SK-N-SH treated with all-trans-retinoic acid at 6 μM for 48 hours (cell line): ENCODE measurements at regions not wholly inside any gene's neighbourhood (a gene's known extent, or its start where the extent isn't known, plus 50 kb on each side); places are given as distances from the start of the nearest gene placed in this dataset.

Source experiments
- ATAC-seq: fragments of 200-7000 bp; cut with Tn5 transposase; 3 replicates; pipeline ENCODE4 v1.9.1; 2020; ENCODE audit warnings: mild to moderate bottlenecking, moderate library complexity
- ARNTL ChIP-seq: fragments of 450-650 bp; formaldehyde crosslinking; IDR thresholded peaks from 2 replicates; pipeline ENCODE4 v1.5.0; 2020; ENCODE audit warnings: low read depth, mild to moderate bottlenecking, moderate library complexity, borderline replicate concordance
- CSDC2 ChIP-seq: fragments of 250-450 bp; sonication (Bioruptor Pico); IDR thresholded peaks from 2 replicates; pipeline ENCODE4 v1.5.0; 2020; ENCODE audit warnings: mild to moderate bottlenecking, moderate library complexity
- ESRRG ChIP-seq: fragments of 250-450 bp; sonication (Bioruptor Pico); IDR thresholded peaks from 2 replicates; pipeline ENCODE4 v1.6.1; 2021; ENCODE audit warnings: mild to moderate bottlenecking
- GLIS3 ChIP-seq: fragments of 250-450 bp; sonication (Bioruptor Pico); IDR thresholded peaks from 2 replicates; pipeline ENCODE4 v1.5.0; 2020; ENCODE audit warnings: mild to moderate bottlenecking, moderate library complexity
- ISL1 ChIP-seq: fragments of 250-450 bp; sonication (Bioruptor Pico); IDR thresholded peaks from 2 replicates; pipeline ENCODE4 v2.1.2; 2022; ENCODE audit warnings: mild to moderate bottlenecking, moderate library complexity
- OSR1 ChIP-seq: fragments of 250-450 bp; sonication (Bioruptor Pico); IDR thresholded peaks from 2 replicates; pipeline ENCODE4 v1.8.0; 2022; ENCODE audit warnings: moderate library complexity, mild to moderate bottlenecking, inconsistent platforms
- PPARA ChIP-seq: fragments of 250-450 bp; sonication (Bioruptor Pico); IDR thresholded peaks from 2 replicates; pipeline ENCODE4 v1.5.0; 2020; ENCODE audit warnings: mild to moderate bottlenecking, borderline replicate concordance
- RARB ChIP-seq: fragments of 250-450 bp; sonication (Bioruptor Pico); IDR thresholded peaks from 2 replicates; pipeline ENCODE4 v1.8.0; 2021; ENCODE audit warnings: mild to moderate bottlenecking, moderate library complexity
- SNAI2 ChIP-seq: fragments of 250-450 bp; sonication (Bioruptor Pico); IDR thresholded peaks from 2 replicates; pipeline ENCODE4 v1.5.0; 2020; ENCODE audit warnings: mild to moderate bottlenecking, moderate library complexity
- TCF4 ChIP-seq: fragments of 250-450 bp; sonication (Bioruptor Pico); IDR thresholded peaks from 2 replicates; pipeline ENCODE4 v1.8.0; 2021; ENCODE audit warnings: mild to moderate bottlenecking, moderate library complexity, borderline replicate concordance
- TOX ChIP-seq: fragments of 250-450 bp; sonication (Bioruptor Pico); IDR thresholded peaks from 2 replicates; pipeline ENCODE4 v1.8.0; 2021; ENCODE audit warnings: mild to moderate bottlenecking, moderate library complexity, borderline replicate concordance
- ZFP3 ChIP-seq: fragments of 250-450 bp; sonication (Bioruptor Pico); IDR thresholded peaks from 2 replicates; pipeline ENCODE4 v1.5.0; 2020; ENCODE audit warnings: mild to moderate bottlenecking, moderate library complexity
- ZNF565 ChIP-seq: fragments of 450-650 bp; formaldehyde crosslinking; conservative IDR thresholded peaks from 2 replicates; pipeline ENCODE4 v1.5.0; 2020; ENCODE audit warnings: low read depth, mild to moderate bottlenecking, moderate library complexity
- ZNF70 ChIP-seq: fragments of 450-650 bp; formaldehyde crosslinking; IDR thresholded peaks from 2 replicates; pipeline ENCODE4 v1.5.0; 2020; ENCODE audit warnings: mild to moderate bottlenecking, moderate library complexity
- ZNF8 ChIP-seq: fragments of 450-650 bp; formaldehyde crosslinking; IDR thresholded peaks from 2 replicates; pipeline ENCODE4 v1.5.0; 2020; ENCODE audit warnings: mild to moderate bottlenecking, moderate library complexity
- TF ChIP-seq, protein P1 (sequence below): fragments of 250-450 bp; sonication (Bioruptor Pico); IDR thresholded peaks from 2 replicates; pipeline ENCODE4 v1.5.0; 2020; ENCODE audit warnings: mild to moderate bottlenecking, moderate library complexity
- TF ChIP-seq, protein P2 (sequence below): fragments of 250-450 bp; sonication (Bioruptor Pico); IDR thresholded peaks from 2 replicates; pipeline ENCODE4 v1.5.1; 2021; ENCODE audit warnings: mild to moderate bottlenecking, moderate library complexity
- TF ChIP-seq, protein P3 (sequence below): fragments of 250-450 bp; sonication (Bioruptor Pico); IDR thresholded peaks from 2 replicates; pipeline ENCODE4 v1.8.0; 2020; ENCODE audit warnings: mild to moderate bottlenecking, moderate library complexity, borderline replicate concordance
- TF ChIP-seq, protein P4 (sequence below): fragments of 250-450 bp; sonication (Bioruptor Pico); IDR thresholded peaks from 2 replicates; pipeline ENCODE4 v1.8.0; 2021; ENCODE audit warnings: low read depth, mild to moderate bottlenecking, moderate library complexity, borderline replicate concordance

DNA sequence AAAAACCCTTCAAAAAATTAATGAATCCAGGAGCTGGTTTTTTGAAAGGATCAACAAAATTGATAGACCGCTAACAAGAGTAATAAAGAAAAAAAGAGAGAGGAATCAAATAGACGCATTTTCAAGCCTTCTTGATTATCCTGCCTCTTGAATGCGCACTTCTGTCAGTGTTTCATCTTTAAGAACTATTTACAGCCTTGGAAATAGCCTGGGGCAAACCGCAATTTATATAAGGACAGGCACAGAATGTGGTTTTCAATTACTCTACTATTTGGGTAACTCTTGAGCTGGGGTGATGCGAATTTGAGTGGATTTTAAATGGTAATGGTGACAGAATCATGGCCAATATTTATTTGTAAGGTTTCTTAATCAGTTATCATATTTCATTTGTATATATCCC, 179.1 kb upstream of the OTX2 start:
- TF ChIP-seq ZNF8 (CRISPR knock-in tag) (no peak), OSR1 (CRISPR knock-in tag) (no peak), SNAI2 (CRISPR knock-in tag) (no peak), ARNTL (no peak), TCF4 (CRISPR knock-in tag) (no peak)
- TF ChIP-seq, protein P1, sequence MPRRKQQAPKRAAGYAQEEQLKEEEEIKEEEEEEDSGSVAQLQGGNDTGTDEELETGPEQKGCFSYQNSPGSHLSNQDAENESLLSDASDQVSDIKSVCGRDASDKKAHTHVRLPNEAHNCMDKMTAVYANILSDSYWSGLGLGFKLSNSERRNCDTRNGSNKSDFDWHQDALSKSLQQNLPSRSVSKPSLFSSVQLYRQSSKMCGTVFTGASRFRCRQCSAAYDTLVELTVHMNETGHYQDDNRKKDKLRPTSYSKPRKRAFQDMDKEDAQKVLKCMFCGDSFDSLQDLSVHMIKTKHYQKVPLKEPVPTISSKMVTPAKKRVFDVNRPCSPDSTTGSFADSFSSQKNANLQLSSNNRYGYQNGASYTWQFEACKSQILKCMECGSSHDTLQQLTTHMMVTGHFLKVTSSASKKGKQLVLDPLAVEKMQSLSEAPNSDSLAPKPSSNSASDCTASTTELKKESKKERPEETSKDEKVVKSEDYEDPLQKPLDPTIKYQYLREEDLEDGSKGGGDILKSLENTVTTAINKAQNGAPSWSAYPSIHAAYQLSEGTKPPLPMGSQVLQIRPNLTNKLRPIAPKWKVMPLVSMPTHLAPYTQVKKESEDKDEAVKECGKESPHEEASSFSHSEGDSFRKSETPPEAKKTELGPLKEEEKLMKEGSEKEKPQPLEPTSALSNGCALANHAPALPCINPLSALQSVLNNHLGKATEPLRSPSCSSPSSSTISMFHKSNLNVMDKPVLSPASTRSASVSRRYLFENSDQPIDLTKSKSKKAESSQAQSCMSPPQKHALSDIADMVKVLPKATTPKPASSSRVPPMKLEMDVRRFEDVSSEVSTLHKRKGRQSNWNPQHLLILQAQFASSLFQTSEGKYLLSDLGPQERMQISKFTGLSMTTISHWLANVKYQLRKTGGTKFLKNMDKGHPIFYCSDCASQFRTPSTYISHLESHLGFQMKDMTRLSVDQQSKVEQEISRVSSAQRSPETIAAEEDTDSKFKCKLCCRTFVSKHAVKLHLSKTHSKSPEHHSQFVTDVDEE (CRISPR knock-in tag): no peak
- TF ChIP-seq, protein P2, sequence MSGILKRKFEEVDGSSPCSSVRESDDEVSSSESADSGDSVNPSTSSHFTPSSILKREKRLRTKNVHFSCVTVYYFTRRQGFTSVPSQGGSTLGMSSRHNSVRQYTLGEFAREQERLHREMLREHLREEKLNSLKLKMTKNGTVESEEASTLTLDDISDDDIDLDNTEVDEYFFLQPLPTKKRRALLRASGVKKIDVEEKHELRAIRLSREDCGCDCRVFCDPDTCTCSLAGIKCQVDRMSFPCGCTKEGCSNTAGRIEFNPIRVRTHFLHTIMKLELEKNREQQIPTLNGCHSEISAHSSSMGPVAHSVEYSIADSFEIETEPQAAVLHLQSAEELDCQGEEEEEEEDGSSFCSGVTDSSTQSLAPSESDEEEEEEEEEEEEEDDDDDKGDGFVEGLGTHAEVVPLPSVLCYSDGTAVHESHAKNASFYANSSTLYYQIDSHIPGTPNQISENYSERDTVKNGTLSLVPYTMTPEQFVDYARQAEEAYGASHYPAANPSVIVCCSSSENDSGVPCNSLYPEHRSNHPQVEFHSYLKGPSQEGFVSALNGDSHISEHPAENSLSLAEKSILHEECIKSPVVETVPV (CRISPR knock-in tag): no peak
- ATAC-seq: no peak

DNA sequence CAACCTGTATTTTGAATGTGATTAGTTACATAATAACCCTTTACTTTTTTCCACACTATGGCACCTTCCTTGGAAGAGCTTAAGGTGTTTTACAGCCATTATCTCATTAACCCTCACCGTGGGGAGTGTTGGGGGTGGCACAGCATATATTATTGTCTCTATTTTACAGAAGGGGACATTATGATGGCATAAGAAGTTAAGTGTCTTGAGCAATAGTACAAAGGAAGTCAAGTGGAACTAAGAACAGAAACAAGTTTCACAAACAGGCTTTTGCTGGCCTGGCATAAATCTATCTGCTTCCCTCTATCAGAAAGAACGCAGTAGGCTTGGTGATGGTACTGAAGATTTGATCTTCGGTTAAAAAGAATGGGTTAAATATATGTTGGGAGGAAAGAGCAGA, 169.7 kb upstream of the OTX2 start:
- no peak for ATAC-seq
- TF ChIP-seq TCF4 (CRISPR knock-in tag) (no peak), CSDC2 (CRISPR knock-in tag) (no peak), RARB (CRISPR knock-in tag) (no peak), ZFP3 (no peak), OSR1 (CRISPR knock-in tag) (no peak)

DNA sequence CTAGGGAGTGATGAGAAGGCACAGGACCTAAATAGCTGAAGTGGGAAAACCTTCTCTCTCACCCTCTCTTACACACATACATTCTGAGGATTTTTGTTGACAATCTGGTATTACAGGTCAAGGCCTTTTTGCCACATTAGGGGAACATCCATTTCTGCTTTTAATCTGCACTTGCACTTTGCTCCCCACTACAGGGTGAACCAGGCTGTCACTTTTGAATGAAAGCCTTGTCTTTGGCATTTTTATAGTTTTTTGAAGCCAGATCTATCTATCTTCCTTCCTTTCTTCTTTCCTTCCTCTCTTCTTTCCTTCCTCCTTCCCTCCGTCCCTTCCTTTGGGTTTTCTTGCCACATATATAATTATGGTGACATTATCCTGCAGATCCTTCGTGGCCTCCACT, 165.9 kb upstream of the OTX2 start:
- ATAC-seq: no peak
- TF ChIP-seq ZNF565 (CRISPR knock-in tag) (no peak), ZNF8 (CRISPR knock-in tag) (no peak)
- TF ChIP-seq, protein P3, sequence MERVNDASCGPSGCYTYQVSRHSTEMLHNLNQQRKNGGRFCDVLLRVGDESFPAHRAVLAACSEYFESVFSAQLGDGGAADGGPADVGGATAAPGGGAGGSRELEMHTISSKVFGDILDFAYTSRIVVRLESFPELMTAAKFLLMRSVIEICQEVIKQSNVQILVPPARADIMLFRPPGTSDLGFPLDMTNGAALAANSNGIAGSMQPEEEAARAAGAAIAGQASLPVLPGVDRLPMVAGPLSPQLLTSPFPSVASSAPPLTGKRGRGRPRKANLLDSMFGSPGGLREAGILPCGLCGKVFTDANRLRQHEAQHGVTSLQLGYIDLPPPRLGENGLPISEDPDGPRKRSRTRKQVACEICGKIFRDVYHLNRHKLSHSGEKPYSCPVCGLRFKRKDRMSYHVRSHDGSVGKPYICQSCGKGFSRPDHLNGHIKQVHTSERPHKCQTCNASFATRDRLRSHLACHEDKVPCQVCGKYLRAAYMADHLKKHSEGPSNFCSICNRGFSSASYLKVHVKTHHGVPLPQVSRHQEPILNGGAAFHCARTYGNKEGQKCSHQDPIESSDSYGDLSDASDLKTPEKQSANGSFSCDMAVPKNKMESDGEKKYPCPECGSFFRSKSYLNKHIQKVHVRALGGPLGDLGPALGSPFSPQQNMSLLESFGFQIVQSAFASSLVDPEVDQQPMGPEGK (CRISPR knock-in tag): no peak

DNA sequence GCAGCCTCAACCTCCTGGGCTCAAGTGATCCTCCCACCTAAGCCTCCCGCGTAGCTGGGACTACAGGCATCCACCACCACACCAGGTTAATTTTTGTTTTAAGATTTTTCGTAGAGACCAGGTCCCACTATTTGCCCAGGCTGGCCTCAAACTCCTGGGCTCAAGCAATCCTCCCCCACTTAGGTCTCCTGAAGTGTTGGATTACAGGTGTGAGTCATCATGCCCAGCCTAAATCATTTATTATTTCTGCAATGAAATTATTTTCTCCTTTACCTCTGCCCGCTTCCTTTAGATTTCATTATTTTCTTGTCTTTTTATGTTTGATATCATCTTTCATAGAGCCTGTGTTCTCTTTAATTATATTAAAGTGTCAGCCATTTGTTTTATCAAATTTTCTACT, 165.2 kb upstream of the OTX2 start:
- TF ChIP-seq ISL1 (CRISPR knock-in tag) (no peak), ZNF70 (no peak), PPARA (CRISPR knock-in tag) (no peak), OSR1 (CRISPR knock-in tag) (no peak), TOX (CRISPR knock-in tag) (no peak), ESRRG (CRISPR knock-in tag) (no peak), RARB (CRISPR knock-in tag) (no peak), ARNTL (no peak), GLIS3 (no peak)
- TF ChIP-seq, protein P4, sequence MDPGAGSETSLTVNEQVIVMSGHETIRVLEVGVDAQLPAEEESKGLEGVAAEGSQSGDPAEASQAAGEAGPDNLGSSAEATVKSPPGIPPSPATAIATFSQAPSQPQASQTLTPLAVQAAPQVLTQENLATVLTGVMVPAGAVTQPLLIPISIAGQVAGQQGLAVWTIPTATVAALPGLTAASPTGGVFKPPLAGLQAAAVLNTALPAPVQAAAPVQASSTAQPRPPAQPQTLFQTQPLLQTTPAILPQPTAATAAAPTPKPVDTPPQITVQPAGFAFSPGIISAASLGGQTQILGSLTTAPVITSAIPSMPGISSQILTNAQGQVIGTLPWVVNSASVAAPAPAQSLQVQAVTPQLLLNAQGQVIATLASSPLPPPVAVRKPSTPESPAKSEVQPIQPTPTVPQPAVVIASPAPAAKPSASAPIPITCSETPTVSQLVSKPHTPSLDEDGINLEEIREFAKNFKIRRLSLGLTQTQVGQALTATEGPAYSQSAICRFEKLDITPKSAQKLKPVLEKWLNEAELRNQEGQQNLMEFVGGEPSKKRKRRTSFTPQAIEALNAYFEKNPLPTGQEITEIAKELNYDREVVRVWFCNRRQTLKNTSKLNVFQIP (CRISPR knock-in tag): no peak
- TF ChIP-seq, protein P3 (CRISPR knock-in tag): no peak
- TF ChIP-seq, protein P1 (CRISPR knock-in tag): no peak
- no peak for ATAC-seq
